H1 (cell line): ENCODE measurements at regions not wholly inside any gene's neighbourhood (a gene's known extent, or its start where the extent isn't known, plus 50 kb on each side); places are given as distances from the start of the nearest gene placed in this dataset.

Experiments used
- CTCF ChIA-PET: fragments of 300-600 bp; sonication (Branson Sonifier 250); formaldehyde crosslinking; loops from one replicate; lab custom pipeline; 2021; ENCODE audit not compliant: partially characterized antibody; lab: Charles Lee
- POLR2A ChIA-PET: fragments of 300-600 bp; sonication (Branson Sonifier 250); formaldehyde crosslinking; loops from one replicate; lab custom pipeline; 2021; ENCODE audit warnings: inconsistent platforms; ENCODE audit not compliant: partially characterized antibody; lab: Charles Lee
- DNase-seq, 2 experiments: peaks; one replicate each; pipeline versions ENCODE4 v3.0.0 to v3.0.0-alpha.2; 2010 to 2022; ENCODE audit warnings: low spot score in 2 of 2, low read depth in 1 of 2, mixed read lengths in 1 of 2
- FAIRE-seq: peaks from 2 replicates; lab custom pipeline; 2011; peaks lifted over from hg19 to GRCh38; lab: Jason Lieb, UNC
- H2AFZ ChIP-seq: 2 replicates; pipeline ENCODE4 v1.8.1; 2012; ENCODE audit warnings: low read length, inconsistent platforms
- H2AK5ac ChIP-seq: 2 replicates; pipeline ENCODE4 v1.6.1; 2013; ENCODE audit warnings: low read depth, low read length
- H2BK120ac ChIP-seq: replicated peaks from 2 replicates; pipeline ENCODE3; 2013; ENCODE audit warnings: low read depth, low read length, inconsistent platforms
- H2BK12ac ChIP-seq: 2 replicates; pipeline ENCODE4 v1.6.1; 2013; ENCODE audit warnings: low read depth, low read length
- H2BK15ac ChIP-seq: 2 replicates; pipeline ENCODE4 v1.6.1; 2013; ENCODE audit warnings: low read length
- H2BK20ac ChIP-seq: 2 replicates; pipeline ENCODE4 v1.6.1; 2013; ENCODE audit warnings: low read length
- H2BK5ac ChIP-seq: 2 replicates; pipeline ENCODE4 v1.6.1; 2013; ENCODE audit warnings: low read depth, low read length
- H3K14ac ChIP-seq: 2 replicates; pipeline ENCODE4 v1.6.1; 2013; ENCODE audit warnings: inconsistent platforms; ENCODE audit not compliant: insufficient read length
- H3K18ac ChIP-seq: 2 replicates; pipeline ENCODE4 v1.6.1; 2013; ENCODE audit warnings: low read length; ENCODE audit errors: extremely low read depth
- H3K23ac ChIP-seq: 2 replicates; pipeline ENCODE4 v1.6.1; 2013; ENCODE audit warnings: inconsistent platforms; ENCODE audit not compliant: insufficient read length
- H3K23me2 ChIP-seq: 2 replicates; pipeline ENCODE4 v1.6.1; 2013; ENCODE audit warnings: low read depth, low read length
- H3K27ac ChIP-seq: 2 replicates; pipeline ENCODE4 v1.6.1; 2011; ENCODE audit warnings: low read depth, low read length, inconsistent platforms
- H3K27me3 ChIP-seq, 4 experiments: replicated peaks in 1 of 4; 1 replicate in 1 of 4; 2 replicates in 3 of 4; pipeline versions ENCODE4 v1.6.1 to v1.8.1; 2011 to 2013; ENCODE audit warnings: low read length in 3 of 4, mild to moderate bottlenecking in 3 of 4, inconsistent platforms in 2 of 4, mixed read lengths in 2 of 4, moderate library complexity in 1 of 4; ENCODE audit not compliant: control insufficient read depth in 3 of 4, insufficient read depth in 3 of 4; ENCODE audit errors: extremely low read depth in 1 of 4
- H3K36me3 ChIP-seq, 4 experiments: 2 replicates each; pipeline versions ENCODE4 v1.6.1 to v1.8.1; 2011 to 2013; ENCODE audit warnings: mild to moderate bottlenecking in 4 of 4, low read length in 3 of 4, moderate library complexity in 2 of 4, control low read depth in 1 of 4, inconsistent platforms in 1 of 4; ENCODE audit not compliant: insufficient read depth in 4 of 4, control insufficient read depth in 2 of 4
- H3K4ac ChIP-seq: replicated peaks from 2 replicates; pipeline ENCODE3; 2013; ENCODE audit warnings: low read length, low read depth, mixed read lengths, inconsistent platforms; ENCODE audit not compliant: insufficient read length
- H3K4me1 ChIP-seq, 4 experiments: replicated peaks in 1 of 4; 1 replicate in 1 of 4; 2 replicates in 3 of 4; pipeline versions ENCODE4 v1.6.1 to v1.8.1; 2011 to 2013; ENCODE audit warnings: low read length in 3 of 4, inconsistent platforms in 2 of 4, mixed read lengths in 1 of 4; ENCODE audit not compliant: insufficient read depth in 4 of 4, control insufficient read depth in 3 of 4
- H3K4me2 ChIP-seq, 2 experiments: 2 replicates each; pipeline versions ENCODE4 v1.6.1 to v1.8.1; 2011 to 2013; ENCODE audit warnings: low read depth in 2 of 2, low read length in 2 of 2, control low read depth in 1 of 2, inconsistent platforms in 1 of 2, mild to moderate bottlenecking in 1 of 2; ENCODE audit not compliant: insufficient read depth in 1 of 2
- H3K4me3 ChIP-seq, 4 experiments: fragments of 200-600, 300-600 bp in 1 of 4; sonication (generic), shearing (Covaris generic), sonication (Bioruptor Twin) in 1 of 4; 2 replicates each; pipeline versions ENCODE4 v1.5.1 to v1.8.1; 2011 to 2016; ENCODE audit warnings: low read length in 4 of 4, low read depth in 3 of 4, control low read depth in 2 of 4, inconsistent platforms in 2 of 4, mild to moderate bottlenecking in 2 of 4, mixed read lengths in 1 of 4, moderate library complexity in 1 of 4; ENCODE audit not compliant: insufficient read depth in 2 of 4; ENCODE audit errors: extremely low read depth in 1 of 4
- H3K56ac ChIP-seq: replicated peaks from 2 replicates; pipeline ENCODE3; 2013; ENCODE audit warnings: low read depth, mild to moderate bottlenecking, mixed read lengths, low read length, inconsistent platforms; ENCODE audit not compliant: insufficient read length
- H3K79me1 ChIP-seq: 2 replicates; pipeline ENCODE4 v1.6.1; 2013; ENCODE audit warnings: low read depth, low read length, control low read depth
- H3K79me2 ChIP-seq, 2 experiments: 2 replicates each; pipeline versions ENCODE4 v1.6.1 to v1.8.1; 2012 to 2013; ENCODE audit warnings: low read length in 2 of 2, mild to moderate bottlenecking in 2 of 2, inconsistent platforms in 1 of 2; ENCODE audit not compliant: insufficient read depth in 2 of 2, control insufficient read depth in 1 of 2
- H3K9ac ChIP-seq, 4 experiments: replicated peaks in 1 of 4; 1 replicate in 1 of 4; 2 replicates in 3 of 4; pipeline versions ENCODE4 v1.6.1 to v1.8.1; 2011 to 2013; ENCODE audit warnings: low read depth in 3 of 4, low read length in 3 of 4, control low read depth in 2 of 4, mild to moderate bottlenecking in 2 of 4, moderate library complexity in 2 of 4, inconsistent platforms in 1 of 4; ENCODE audit errors: extremely low read depth in 1 of 4
- H3K9me3 ChIP-seq, 2 experiments: 2 replicates each; pipeline versions ENCODE4 v1.6.1 to v1.8.1; 2012 to 2013; ENCODE audit warnings: mild to moderate bottlenecking in 2 of 2, moderate library complexity in 2 of 2, control low read depth in 1 of 2, inconsistent platforms in 1 of 2, low read depth in 1 of 2, low read length in 1 of 2, mixed read lengths in 1 of 2; ENCODE audit not compliant: insufficient read depth in 2 of 2
- H4K20me1 ChIP-seq, 2 experiments: replicated peaks in 1 of 2; 2 replicates each; pipeline versions ENCODE3 to v1.8.1; 2011 to 2013; ENCODE audit warnings: inconsistent platforms in 2 of 2, low read length in 2 of 2, mild to moderate bottlenecking in 1 of 2; ENCODE audit not compliant: insufficient read depth in 2 of 2, control insufficient read depth in 1 of 2
- H4K5ac ChIP-seq: 2 replicates; pipeline ENCODE4 v1.6.1; 2013; ENCODE audit warnings: low read length, low read depth, mixed read lengths, inconsistent platforms; ENCODE audit not compliant: insufficient read length
- H4K8ac ChIP-seq: 2 replicates; pipeline ENCODE4 v1.8.0; 2013; ENCODE audit warnings: mild to moderate bottlenecking, moderate library complexity, low read length, inconsistent platforms; ENCODE audit not compliant: insufficient read depth; ENCODE audit errors: extremely low read depth
- H4K91ac ChIP-seq: replicated peaks from 2 replicates; pipeline ENCODE3; 2013; ENCODE audit warnings: low read length, mixed read lengths, inconsistent platforms; ENCODE audit not compliant: insufficient read length
- CBX5 ChIP-seq: fragments of 300-800, 300-1000 bp; sonication (generic); IDR thresholded peaks from 2 replicates; pipeline ENCODE4 v1.7.1; 2016; ENCODE audit warnings: antibody characterized with exemption, low read length, low read depth
- POLR2AphosphoS5 ChIP-seq: IDR thresholded peaks from 2 replicates; pipeline ENCODE4 v1.6.1; 2011; ENCODE audit warnings: low read depth, low read length
- POU5F1 ChIP-seq: IDR thresholded peaks from 2 replicates; pipeline ENCODE4 v1.6.1; 2011; ENCODE audit warnings: low read depth, mild to moderate bottlenecking, low read length, moderate library complexity
- SP4 ChIP-seq: IDR thresholded peaks from 2 replicates; pipeline ENCODE4 v1.6.1; 2012; ENCODE audit warnings: low read length, inconsistent platforms
- SUZ12 ChIP-seq: fragments of 200-600 bp; sonication (generic); IDR thresholded peaks from 2 replicates; pipeline ENCODE4 v1.6.1; 2012; ENCODE audit warnings: mild to moderate bottlenecking, inconsistent platforms, low read length, moderate library complexity, mixed read lengths
- WGBS, 2 experiments: shearing (Covaris generic) in 1 of 2; methylation state at CpG; one replicate each; pipeline versions ENCODE4 v1.1.6 to v1.1.7; 2013 to 2015; ENCODE audit warnings: low lambda C conversion rate in 2 of 2, mixed read lengths in 2 of 2, inconsistent platforms in 1 of 2, low coverage in 1 of 2, missing lambda C conversion rate in 1 of 2; ENCODE audit not compliant: insufficient replicate concordance in 2 of 2, insufficient coverage in 1 of 2, insufficient read length in 1 of 2; ENCODE audit errors: extremely low coverage in 1 of 2, missing lambda C conversion rate in 1 of 2; 5-methylcytosine and 5-hydroxymethylcytosine counted together

DNA sequence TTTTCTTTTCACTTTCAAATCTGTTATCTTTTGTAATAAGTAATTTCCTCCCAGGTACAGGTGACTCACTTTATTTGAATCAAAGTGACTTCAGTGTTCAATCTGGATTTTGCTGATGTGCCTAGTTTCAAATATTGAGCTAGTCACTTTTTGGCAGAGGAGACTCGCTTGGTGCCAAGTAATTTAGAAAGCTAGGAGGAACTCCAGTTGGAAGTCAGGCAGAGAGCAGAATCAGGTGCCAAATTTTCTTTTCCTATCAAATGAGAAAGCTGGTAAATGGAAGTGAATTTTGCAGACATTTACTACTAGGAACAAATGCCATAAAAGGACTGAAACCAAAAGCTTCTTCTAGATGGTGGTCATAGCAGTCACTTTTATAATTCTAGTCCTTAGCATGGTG is 656.0 kb upstream of the KIF2B start:
- no peak overlapping the region for H2BK12ac ChIP-seq
- no peak overlapping the region for H3K56ac ChIP-seq
- H3K4me3 ChIP-seq = no peak overlapping the region
- no peak overlapping the region for H2BK120ac ChIP-seq
- CTCF ChIA-PET = interaction anchor here (0.6 to 1.3 kb wide), 2 partner anchors 20 to 198 kb away, joined by 3 to 4 read pairs; no protein-coding TSS in a partner anchor
- POLR2A ChIA-PET = no interaction called here
- WGBS, 2 experiments = 89% methylated on average over 1 of the region's 1 CpG; no CpG with 5 or more reads in 1 of the 2 experiments
- TF ChIP-seq POU5F1 (no peak), CBX5 (no peak), SP4 (no peak), POLR2AphosphoS5 (no peak), SUZ12 (no peak)
- no peak overlapping the region for H3K23ac ChIP-seq
- no peak overlapping the region for H3K4me2 ChIP-seq
- FAIRE-seq = no peak
- no peak overlapping the region for H2BK20ac ChIP-seq
- H3K4me1 ChIP-seq = no peaks in the 10 kb centered on the region
- no peak overlapping the region for H4K91ac ChIP-seq
- no peak overlapping the region for H3K14ac ChIP-seq
- no peaks in the 10 kb centered on the region for H4K20me1 ChIP-seq
- DNase-seq = no peak
- no peak overlapping the region for H2AFZ ChIP-seq
- no peak overlapping the region for H4K8ac ChIP-seq
- no peaks in the 10 kb centered on the region for H3K79me1 ChIP-seq
- H3K9ac ChIP-seq = no peak overlapping the region
- no peak overlapping the region for H2BK5ac ChIP-seq
- no peaks in the 10 kb centered on the region for H3K79me2 ChIP-seq
- no peak overlapping the region for H2BK15ac ChIP-seq
- H3K4ac ChIP-seq = no peak overlapping the region
- no peaks in the 10 kb centered on the region for H3K9me3 ChIP-seq
- H4K5ac ChIP-seq = no peak overlapping the region
- no peaks in the 10 kb centered on the region for H3K36me3 ChIP-seq
- H3K27me3 ChIP-seq = no peaks in the 10 kb centered on the region
- no peak overlapping the region for H3K27ac ChIP-seq
- no peak overlapping the region for H2AK5ac ChIP-seq
- no peaks in the 10 kb centered on the region for H3K23me2 ChIP-seq
- no peak overlapping the region for H3K18ac ChIP-seq
